MCF 10A (cell line): ENCODE measurements at regions not wholly inside any gene's neighbourhood (a gene's known extent, or its start where the extent isn't known, plus 50 kb on each side); places are given as distances from the start of the nearest gene placed in this dataset.

Source experiments
- BruUV-seq: library from RNA; stranded (reverse); fragments of 400-500 nt; replicated peaks from 2 replicates; lab custom pipeline; 2021; lab: Mats Ljungman, UMichigan
- CTCF ChIA-PET: fragments of 300-600 bp; sonication (Branson Sonifier 250); formaldehyde crosslinking; extraction: SDS; loops from one replicate; lab custom pipeline; 2021; ENCODE audit warnings: antibody characterized with exemption, inconsistent platforms; lab: Yijun Ruan, JAX
- POLR2A ChIA-PET: fragments of 300-600, 350-650 bp; sonication (Branson Sonifier 250); formaldehyde crosslinking; extraction: SDS; loops from one replicate; lab custom pipeline; 2020; ENCODE audit warnings: antibody characterized with exemption, inconsistent platforms; lab: Yijun Ruan, JAX
- DNase-seq: peaks from one replicate; pipeline ENCODE4 v3.0.0-alpha.2; 2018; ENCODE audit not compliant: unreplicated experiment
- H3K27ac Mint-ChIP-seq: one replicate; pipeline ENCODE4 v1.8.0; 2022; ENCODE audit warnings: mild to moderate bottlenecking, low read depth, mixed read lengths; ENCODE audit not compliant: unreplicated experiment
- H3K27me3 Mint-ChIP-seq: one replicate; pipeline ENCODE4 v1.8.0; 2022; ENCODE audit warnings: mixed read lengths; ENCODE audit not compliant: insufficient read depth, unreplicated experiment
- H3K36me3 Mint-ChIP-seq: one replicate; pipeline ENCODE4 v1.8.0; 2022; ENCODE audit warnings: mild to moderate bottlenecking, moderate library complexity, mixed read lengths; ENCODE audit not compliant: insufficient read depth, unreplicated experiment
- H3K4me1 Mint-ChIP-seq: one replicate; pipeline ENCODE4 v1.8.0; 2022; ENCODE audit warnings: mixed read lengths; ENCODE audit not compliant: insufficient read depth, unreplicated experiment
- H3K4me3 Mint-ChIP-seq: one replicate; pipeline ENCODE4 v1.8.0; 2022; ENCODE audit warnings: mild to moderate bottlenecking, moderate library complexity, mixed read lengths; ENCODE audit not compliant: unreplicated experiment
- H3K9me3 Mint-ChIP-seq: one replicate; pipeline ENCODE4 v1.8.0; 2022; ENCODE audit warnings: mixed read lengths; ENCODE audit not compliant: unreplicated experiment
- CTCF ChIP-seq: fragments of 200-600 bp; IDR thresholded peaks from one replicate; pipeline ENCODE4 v1.8.0; 2022; ENCODE audit warnings: antibody characterized with exemption, mild to moderate bottlenecking; ENCODE audit not compliant: unreplicated experiment
- intact Hi-C: fragments of 100-400 bp; cut with micrococcal nuclease; formaldehyde crosslinking; loops from 2 replicates; pipeline ENCODE4 v1.14.1; 2022

GRCh38 chr5:44644628-44645027 lies 164.1 kb upstream of the MRPS30 start:
- Mint-ChIP-seq H3K4me3 (no peak overlapping the region), H3K36me3 (no peaks in the 10 kb centered on the region), H3K4me1 (peaks cover 5% of the 10 kb centered on the region), H3K27me3 (no peaks in the 10 kb centered on the region), H3K9me3 (no peaks in the 10 kb centered on the region), H3K27ac (no peak overlapping the region)
- ChIA-PET POLR2A (interaction anchor here (1.0 kb wide), 1 partner anchor 14 kb away, joined by 3 read pairs; no protein-coding TSS in a partner anchor), CTCF (no interaction called here)
- no peak for DNase-seq
- BruUV-seq: no TSS peak
- no peak for TF ChIP-seq CTCF
- intact Hi-C loops: no loop called here

GRCh38 chr5:44641820-44642219 lies 166.9 kb upstream of the MRPS30 start:
- Mint-ChIP-seq H3K4me1 (no peaks in the 10 kb centered on the region), H3K36me3 (no peaks in the 10 kb centered on the region), H3K9me3 (no peaks in the 10 kb centered on the region), H3K27ac (no peak overlapping the region), H3K27me3 (no peaks in the 10 kb centered on the region), H3K4me3 (no peak overlapping the region)
- intact Hi-C loops: no loop called here
- ChIA-PET POLR2A (no interaction called here), CTCF (no interaction called here)
- no peak for DNase-seq
- no TSS peak for BruUV-seq
- TF ChIP-seq CTCF: no peak

DNA sequence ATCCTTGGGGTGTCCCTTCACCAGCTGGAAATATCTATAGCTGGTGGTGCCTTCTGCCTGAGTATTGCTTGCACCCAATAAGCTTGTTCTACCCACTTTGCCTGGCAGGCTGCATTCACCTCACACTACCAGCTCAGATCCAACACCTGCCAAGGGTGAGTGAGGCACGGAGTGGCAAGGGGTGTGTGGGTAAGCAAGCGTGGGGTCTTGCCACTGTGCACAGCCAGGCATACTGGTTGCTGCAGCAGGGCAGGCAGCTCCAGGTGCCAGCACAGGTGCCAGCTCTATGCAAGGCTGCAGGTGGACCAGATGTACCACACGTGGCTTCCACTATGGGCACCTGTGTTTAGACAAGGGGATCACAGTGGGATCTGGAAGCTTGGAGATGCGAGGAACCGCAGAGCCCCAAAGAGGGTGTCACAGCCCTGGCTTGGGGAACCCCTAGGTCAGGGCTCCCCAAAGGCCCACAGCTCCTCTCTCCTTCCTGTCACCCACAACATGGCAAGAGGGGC lies 167.7 kb upstream of the MRPS30 start:
- ChIA-PET POLR2A (no interaction called here), CTCF (interaction anchor here (0.7 kb wide), 1 partner anchor 28 kb away, joined by 3 read pairs; no protein-coding TSS in a partner anchor)
- no peaks in the 10 kb centered on the region for H3K9me3 Mint-ChIP-seq

More for the DNA sequence above, 167.7 kb upstream of the MRPS30 start:
- Mint-ChIP-seq H3K4me3 (no peak overlapping the region), H3K27me3 (no peaks in the 10 kb centered on the region), H3K4me1 (no peaks in the 10 kb centered on the region), H3K36me3 (no peaks in the 10 kb centered on the region), H3K27ac (no peak overlapping the region)
- intact Hi-C loops: no loop called here
- no peak for DNase-seq
- no TSS peak for BruUV-seq
- TF ChIP-seq CTCF: no peak
